ENCODE measurements at regions not wholly inside any gene's neighbourhood (a gene's known extent, or its start where the extent isn't known, plus 50 kb on each side); places are given as distances from the start of the nearest gene placed in this dataset.

DNA sequence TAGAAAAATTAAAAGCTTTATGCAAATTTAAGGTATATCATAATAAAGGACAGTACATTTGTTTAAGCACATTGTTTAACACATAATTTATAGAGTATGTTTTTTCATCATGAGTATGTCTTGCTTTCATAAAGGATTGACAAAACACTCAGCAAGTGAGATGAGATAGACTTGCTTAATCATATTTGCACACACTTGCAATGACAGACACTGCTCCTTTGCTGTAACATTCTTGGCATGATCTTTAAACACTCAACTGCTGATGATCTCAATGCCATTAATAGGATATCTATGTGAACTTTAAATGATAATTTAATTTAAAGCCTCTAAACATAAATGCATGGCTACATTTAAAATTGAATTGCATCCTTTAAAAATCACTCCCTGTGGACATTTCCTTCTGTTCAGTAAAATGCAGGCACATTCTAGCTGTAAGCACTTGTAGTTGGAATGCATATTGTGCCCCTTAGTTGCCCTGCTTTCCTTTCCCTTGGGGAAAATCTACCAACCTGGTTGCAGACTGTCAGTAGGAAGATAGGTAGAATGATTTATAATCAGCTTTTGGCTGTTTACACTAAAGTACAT is 979.0 kb downstream of the TMTC2 start:
- Histone ChIP-seq H3K79me1 (ENCODE audit: low read depth, low read length) (no peaks in the 10 kb centered on the region), H3K9me3 (ENCODE audit: insufficient read depth in 2 of 2, low read depth in 1 of 2, low read length in 1 of 2) (no peaks in the 10 kb centered on the region), H3K9ac (replicated peaks in 1 of 4; ENCODE audit: extremely low read depth in 1 of 4, low read depth in 3 of 4, low read length in 3 of 4) (no peak overlapping the region), H3K14ac (ENCODE audit: insufficient read length) (no peak overlapping the region), H3K4me2 (ENCODE audit: insufficient read depth in 1 of 2, low read depth in 2 of 2, low read length in 2 of 2) (no peak overlapping the region), H2BK12ac (ENCODE audit: low read depth, low read length) (no peak overlapping the region), H3K18ac (ENCODE audit: extremely low read depth, low read length) (no peak overlapping the region), H2AK5ac (ENCODE audit: low read depth, low read length) (no peak overlapping the region), H3K79me2 (ENCODE audit: control insufficient read depth in 1 of 2, insufficient read depth in 2 of 2, low read length in 2 of 2) (no peaks in the 10 kb centered on the region), H3K4ac (replicated peaks; ENCODE audit: insufficient read length, low read depth, low read length) (no peak overlapping the region), H3K4me1 (replicated peaks in 1 of 4; ENCODE audit: control insufficient read depth in 3 of 4, insufficient read depth in 4 of 4, low read length in 3 of 4) (no peaks in the 10 kb centered on the region), H4K8ac (ENCODE audit: extremely low read depth, insufficient read depth, low read length) (no peak overlapping the region), H2BK5ac (ENCODE audit: low read depth, low read length) (no peak overlapping the region), H3K4me3 (ENCODE audit: extremely low read depth in 1 of 4, insufficient read depth in 2 of 4, low read depth in 3 of 4, low read length in 4 of 4) (no peak overlapping the region), H2BK20ac (ENCODE audit: low read length) (no peak overlapping the region), H4K20me1 (replicated peaks in 1 of 2; ENCODE audit: control insufficient read depth in 1 of 2, insufficient read depth in 2 of 2, low read length in 2 of 2) (no peaks in the 10 kb centered on the region), H3K56ac (replicated peaks; ENCODE audit: insufficient read length, low read depth, low read length) (no peak overlapping the region), H3K27ac (ENCODE audit: low read depth, low read length) (no peak overlapping the region), H3K27me3 (replicated peaks in 1 of 4; ENCODE audit: control insufficient read depth in 3 of 4, extremely low read depth in 1 of 4, insufficient read depth in 3 of 4, low read length in 3 of 4) (no peaks in the 10 kb centered on the region), H4K5ac (ENCODE audit: insufficient read length, low read depth, low read length) (no peak overlapping the region), H2AFZ (ENCODE audit: low read length) (no peak overlapping the region), H4K91ac (replicated peaks; ENCODE audit: insufficient read length, low read length) (no peak overlapping the region), H3K36me3 (ENCODE audit: control insufficient read depth in 2 of 4, insufficient read depth in 4 of 4, low read length in 3 of 4) (no peaks in the 10 kb centered on the region), H3K23me2 (ENCODE audit: low read depth, low read length) (no peaks in the 10 kb centered on the region), H3K23ac (ENCODE audit: insufficient read length) (no peak overlapping the region), H2BK120ac (replicated peaks; ENCODE audit: low read depth, low read length) (no peak overlapping the region), H2BK15ac (ENCODE audit: low read length) (no peak overlapping the region)
- ChIA-PET POLR2A (ENCODE audit: partially characterized antibody) (no interaction called here), CTCF (ENCODE audit: partially characterized antibody) (interaction anchor here (0.7 kb wide), 1 partner anchor 333 kb away, joined by 3 read pairs; no protein-coding TSS in a partner anchor)
- DNase-seq (ENCODE audit: low read depth in 1 of 2, low spot score in 2 of 2) (no peak), FAIRE-seq (no peak)
- TF ChIP-seq, protein P1, sequence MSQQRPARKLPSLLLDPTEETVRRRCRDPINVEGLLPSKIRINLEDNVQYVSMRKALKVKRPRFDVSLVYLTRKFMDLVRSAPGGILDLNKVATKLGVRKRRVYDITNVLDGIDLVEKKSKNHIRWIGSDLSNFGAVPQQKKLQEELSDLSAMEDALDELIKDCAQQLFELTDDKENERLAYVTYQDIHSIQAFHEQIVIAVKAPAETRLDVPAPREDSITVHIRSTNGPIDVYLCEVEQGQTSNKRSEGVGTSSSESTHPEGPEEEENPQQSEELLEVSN (IDR thresholded peaks at IDR 0.05) = no peak
- TF ChIP-seq KDM1A (IDR thresholded peaks at IDR 0.05; ENCODE audit: borderline replicate concordance, low read length) = no peak
- no peak for TF ChIP-seq RBBP5 (IDR thresholded peaks at IDR 0.05; ENCODE audit: borderline replicate concordance, low read depth, low read length)
- no peak for TF ChIP-seq GABPA (IDR thresholded peaks at IDR 0.05; ENCODE audit: borderline replicate concordance, insufficient read depth, low read length)
- TF ChIP-seq POLR2AphosphoS5 (IDR thresholded peaks at IDR 0.05; ENCODE audit: low read depth, low read length) = no peak
- TF ChIP-seq RAD21 (IDR thresholded peaks at IDR 0.05 in 1 of 2, conservative IDR thresholded peaks at IDR 0.05 in 1 of 2; ENCODE audit: low read depth in 2 of 2, low read length in 2 of 2) = no peak
- no peak for TF ChIP-seq BCL11A (IDR thresholded peaks at IDR 0.05; ENCODE audit: low read depth in 2 of 2, low read length in 2 of 2)

Measured in H1 (cell line).